ENCODE measurements at regions not wholly inside any gene's neighbourhood (a gene's known extent, or its start where the extent isn't known, plus 50 kb on each side); places are given as distances from the start of the nearest gene placed in this dataset.

- ATAC-seq, result no peak
- TF ChIP-seq PPARA (CRISPR knock-in tag; IDR thresholded peaks at IDR 0.05; ENCODE audit: borderline replicate concordance), result no peak
- TF ChIP-seq TOX (CRISPR knock-in tag; IDR thresholded peaks at IDR 0.05; ENCODE audit: borderline replicate concordance), result no peak
- TF ChIP-seq ISL1 (CRISPR knock-in tag; IDR thresholded peaks at IDR 0.05), result no peak
- no peak for TF ChIP-seq CSDC2 (CRISPR knock-in tag; IDR thresholded peaks at IDR 0.05)
- TF ChIP-seq GLIS3 (CRISPR knock-in tag; IDR thresholded peaks at IDR 0.05), result no peak
- TF ChIP-seq ZNF8 (CRISPR knock-in tag; IDR thresholded peaks at IDR 0.05), result no peak
- no peak for TF ChIP-seq POU6F1 (CRISPR knock-in tag; IDR thresholded peaks at IDR 0.05; ENCODE audit: borderline replicate concordance, low read depth)
- TF ChIP-seq ZNF70 (CRISPR knock-in tag; IDR thresholded peaks at IDR 0.05), result no peak
- no peak for TF ChIP-seq RARB (CRISPR knock-in tag; IDR thresholded peaks at IDR 0.05)
- TF ChIP-seq BACH2 (CRISPR knock-in tag; IDR thresholded peaks at IDR 0.05; ENCODE audit: borderline replicate concordance), result no peak
- TF ChIP-seq ZC3H10 (CRISPR knock-in tag; IDR thresholded peaks at IDR 0.05), result no peak
- no peak for TF ChIP-seq TSHZ2 (CRISPR knock-in tag; IDR thresholded peaks at IDR 0.05)
- no peak for TF ChIP-seq ARNTL (CRISPR knock-in tag; IDR thresholded peaks at IDR 0.05; ENCODE audit: borderline replicate concordance, low read depth)
- no peak for TF ChIP-seq CREB5 (CRISPR knock-in tag; IDR thresholded peaks at IDR 0.05; ENCODE audit: low read depth)
- TF ChIP-seq TCF4 (CRISPR knock-in tag; IDR thresholded peaks at IDR 0.05; ENCODE audit: borderline replicate concordance), result no peak
Observed at GRCh38 chr9:135287627-135288026, 192.0 kb upstream of the PPP1R26 start.

- no peak for ATAC-seq
- TF ChIP-seq PPARA (CRISPR knock-in tag; IDR thresholded peaks at IDR 0.05; ENCODE audit: borderline replicate concordance) (no peak), ZC3H10 (CRISPR knock-in tag; IDR thresholded peaks at IDR 0.05) (no peak), CSRNP3 (CRISPR knock-in tag; IDR thresholded peaks at IDR 0.05) (no peak), ZNF70 (CRISPR knock-in tag; IDR thresholded peaks at IDR 0.05) (no peak), ARNTL (CRISPR knock-in tag; IDR thresholded peaks at IDR 0.05; ENCODE audit: borderline replicate concordance, low read depth) (no peak), ZNF8 (CRISPR knock-in tag; IDR thresholded peaks at IDR 0.05) (no peak), GLIS3 (CRISPR knock-in tag; IDR thresholded peaks at IDR 0.05) (no peak), BACH2 (CRISPR knock-in tag; IDR thresholded peaks at IDR 0.05; ENCODE audit: borderline replicate concordance) (no peak), ZFP3 (CRISPR knock-in tag; IDR thresholded peaks at IDR 0.05) (no peak), CSDC2 (CRISPR knock-in tag; IDR thresholded peaks at IDR 0.05) (no peak), POU6F1 (CRISPR knock-in tag; IDR thresholded peaks at IDR 0.05; ENCODE audit: borderline replicate concordance, low read depth) (no peak), ZNF565 (CRISPR knock-in tag; conservative IDR thresholded peaks at IDR 0.05; ENCODE audit: low read depth) (no peak), RARB (CRISPR knock-in tag; IDR thresholded peaks at IDR 0.05) (no peak), OSR1 (CRISPR knock-in tag; IDR thresholded peaks at IDR 0.05) (no peak), CREB5 (CRISPR knock-in tag; IDR thresholded peaks at IDR 0.05; ENCODE audit: low read depth) (no peak), TSHZ2 (CRISPR knock-in tag; IDR thresholded peaks at IDR 0.05) (no peak), PATZ1 (CRISPR knock-in tag; IDR thresholded peaks at IDR 0.05; ENCODE audit: borderline replicate concordance) (no peak), SNAI2 (CRISPR knock-in tag; IDR thresholded peaks at IDR 0.05) (no peak), ISL1 (CRISPR knock-in tag; IDR thresholded peaks at IDR 0.05) (no peak)
Observed at GRCh38 chr9:135288054-135288453, 191.5 kb upstream of the PPP1R26 start.

Measured in SK-N-SH treated with all-trans-retinoic acid at 6 μM for 48 hours (cell line).